ENCODE measurements at regions not wholly inside any gene's neighbourhood (a gene's known extent, or its start where the extent isn't known, plus 50 kb on each side); places are given as distances from the start of the nearest gene placed in this dataset.

GRCh38 chr10:133026171-133026570 lies 61.6 kb upstream of the ADGRA1 start:
- Histone ChIP-seq H3K27ac (replicated peaks) (no peak overlapping the region), H3K27me3 (ENCODE audit: insufficient read depth, poor library complexity, severe bottlenecking) (no peaks in the 10 kb centered on the region), H3K4me3 (replicated peaks; ENCODE audit: insufficient read depth, low read length) (no peak overlapping the region)
- DNase-seq (ENCODE audit: low read depth in 1 of 2, low spot score in 1 of 2), result no peak
- TF ChIP-seq SPI1 (IDR thresholded peaks at IDR 0.05; ENCODE audit: borderline replicate concordance, low read depth) (no peak), CTCF (IDR thresholded peaks at IDR 0.05; ENCODE audit: insufficient read depth, low read length) (no peak), POLR2AphosphoS5 (IDR thresholded peaks at IDR 0.05; ENCODE audit: low read depth) (no peak), GABPA (IDR thresholded peaks at IDR 0.05; ENCODE audit: low read depth) (no peak), REST (IDR thresholded peaks at IDR 0.05; ENCODE audit: insufficient replicate concordance, low read depth) (no peak)

- TF ChIP-seq GABPA (IDR thresholded peaks at IDR 0.05; ENCODE audit: low read depth), result no peak
- TF ChIP-seq CTCF (IDR thresholded peaks at IDR 0.05; ENCODE audit: insufficient read depth, low read length), result no peak
- no peak for TF ChIP-seq POLR2AphosphoS5 (IDR thresholded peaks at IDR 0.05; ENCODE audit: low read depth)
- no peak for TF ChIP-seq REST (IDR thresholded peaks at IDR 0.05; ENCODE audit: insufficient replicate concordance, low read depth)
- TF ChIP-seq SPI1 (IDR thresholded peaks at IDR 0.05; ENCODE audit: borderline replicate concordance, low read depth), result no peak
- Histone ChIP-seq H3K27me3 (ENCODE audit: insufficient read depth, poor library complexity, severe bottlenecking) (no peaks in the 10 kb centered on the region), H3K4me3 (replicated peaks; ENCODE audit: insufficient read depth, low read length) (no peak overlapping the region), H3K27ac (replicated peaks) (no peak overlapping the region)
- no peak for DNase-seq (ENCODE audit: low read depth in 1 of 2, low spot score in 1 of 2)
Measured at GRCh38 chr10:133025558-133026090, 62.1 kb upstream of the ADGRA1 start.

- no peak for TF ChIP-seq SPI1 (IDR thresholded peaks at IDR 0.05; ENCODE audit: borderline replicate concordance, low read depth)
- TF ChIP-seq REST (IDR thresholded peaks at IDR 0.05; ENCODE audit: insufficient replicate concordance, low read depth), result no peak
- no peak for TF ChIP-seq GABPA (IDR thresholded peaks at IDR 0.05; ENCODE audit: low read depth)
- TF ChIP-seq POLR2AphosphoS5 (IDR thresholded peaks at IDR 0.05; ENCODE audit: low read depth), result no peak
- TF ChIP-seq CTCF (IDR thresholded peaks at IDR 0.05; ENCODE audit: insufficient read depth, low read length), result no peak
- Histone ChIP-seq H3K4me3 (replicated peaks; ENCODE audit: insufficient read depth, low read length) (no peak overlapping the region), H3K27ac (replicated peaks) (no peak overlapping the region), H3K27me3 (ENCODE audit: insufficient read depth, poor library complexity, severe bottlenecking) (no peaks in the 10 kb centered on the region)
- no peak for DNase-seq (ENCODE audit: low read depth in 1 of 2, low spot score in 1 of 2)
Measured at GRCh38 chr10:133024704-133025557, 62.8 kb upstream of the ADGRA1 start.
